HG03060 (cell line): ENCODE measurements at regions not wholly inside any gene's neighbourhood (a gene's known extent, or its start where the extent isn't known, plus 50 kb on each side); places are given as distances from the start of the nearest gene placed in this dataset.
"Not testable (repeated sequence)": the region's sequence is repeated elsewhere in the genome, so short reads cannot be mapped to it uniquely, and the experiment has no call there.

ENCODE experiments used
- ATAC-seq: cut with Tn5 transposase; IDR thresholded peaks from one replicate; pipeline ENCODE4 v1.9.1; 2021; ENCODE audit warnings: low read depth, moderate number of reproducible peaks; ENCODE audit not compliant: unreplicated experiment

DNA sequence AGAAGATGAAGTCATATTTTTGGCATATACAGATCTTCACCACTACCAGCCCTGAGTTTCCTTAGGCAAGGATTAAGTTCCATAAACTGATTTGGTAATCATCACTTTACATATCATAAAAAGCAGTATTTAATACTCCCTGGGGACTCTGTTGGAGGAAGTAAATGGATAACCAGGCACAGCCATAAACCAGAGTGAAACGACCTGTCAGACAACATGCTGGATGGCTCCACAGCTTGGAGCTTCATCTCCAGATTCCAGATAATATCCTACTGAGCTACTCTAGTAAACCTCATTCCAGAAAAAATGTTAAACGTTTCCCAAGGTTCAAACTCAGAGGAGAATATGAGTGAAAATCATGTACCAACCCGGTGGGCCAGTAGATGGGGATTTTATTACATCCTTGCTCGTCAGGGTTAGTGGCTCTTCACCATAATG lies 109.2 kb downstream of the BASP1 start:
- ATAC-seq, result no peak

DNA sequence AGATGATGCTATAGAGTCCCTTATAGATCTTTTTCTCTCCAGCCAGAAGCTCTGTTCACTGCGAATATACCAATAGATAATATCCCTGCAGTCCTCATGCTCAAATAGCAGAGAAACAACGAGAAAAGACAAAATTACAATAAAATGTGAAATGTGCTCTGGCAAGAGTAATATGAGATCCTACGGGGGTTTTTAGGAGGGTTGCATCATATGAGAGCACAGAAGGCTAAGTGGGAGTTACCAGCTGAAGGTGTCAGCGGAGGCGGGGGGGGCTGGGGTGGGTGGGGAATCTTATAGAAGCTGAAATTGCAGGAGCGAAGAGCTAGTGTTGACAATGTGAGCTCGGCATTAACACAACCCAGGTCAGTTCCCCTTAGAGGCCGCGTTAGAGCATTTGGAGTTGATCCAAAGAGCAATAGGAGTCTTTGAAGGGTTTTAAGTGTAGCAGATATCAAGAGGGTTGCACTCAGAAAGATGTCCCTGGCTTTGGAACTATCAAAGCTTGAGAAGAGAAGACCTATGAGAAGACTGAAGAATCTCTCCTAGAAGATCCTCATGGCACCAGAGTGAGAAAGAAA lies 109.7 kb downstream of the BASP1 start:
- ATAC-seq, result no peak

DNA sequence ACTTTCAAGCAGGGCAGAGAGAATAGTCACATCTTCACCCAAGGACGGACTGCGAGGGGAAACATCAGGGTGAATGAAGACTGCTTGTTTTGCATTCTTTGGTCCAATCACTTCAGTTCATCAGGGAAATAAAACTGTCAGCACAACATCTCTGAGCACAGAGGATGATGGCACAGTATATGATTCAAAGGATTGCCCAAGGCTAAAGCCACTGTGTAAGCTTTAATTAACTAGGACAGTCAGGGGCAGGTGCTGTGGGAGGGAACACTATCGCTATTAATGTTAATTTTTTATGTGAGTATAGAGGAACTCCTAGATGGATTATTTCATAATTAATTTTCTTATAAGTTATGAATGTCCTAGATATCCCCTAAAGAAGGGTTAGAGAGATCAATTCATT lies 112.1 kb downstream of the BASP1 start:
- no peak for ATAC-seq

DNA sequence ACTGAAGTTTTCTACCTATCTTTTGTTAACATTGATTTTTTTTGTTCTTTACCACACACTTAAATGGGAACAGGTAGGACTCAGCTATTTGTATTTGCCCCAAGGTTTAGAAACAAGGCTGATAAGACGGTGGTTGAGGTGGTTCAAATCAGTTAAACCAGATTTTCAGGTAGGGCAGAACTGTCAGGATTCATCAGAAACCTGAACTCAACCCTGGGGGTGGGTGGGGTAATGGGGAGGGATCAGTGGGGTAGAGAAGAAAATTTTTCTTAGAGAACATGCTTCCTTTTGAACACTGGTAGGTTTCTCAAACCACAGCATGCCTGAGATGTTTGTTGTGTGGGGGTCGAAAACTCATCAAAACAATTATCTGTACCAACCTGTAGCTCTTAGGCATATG lies 113.0 kb downstream of the BASP1 start:
- no peak for ATAC-seq

DNA sequence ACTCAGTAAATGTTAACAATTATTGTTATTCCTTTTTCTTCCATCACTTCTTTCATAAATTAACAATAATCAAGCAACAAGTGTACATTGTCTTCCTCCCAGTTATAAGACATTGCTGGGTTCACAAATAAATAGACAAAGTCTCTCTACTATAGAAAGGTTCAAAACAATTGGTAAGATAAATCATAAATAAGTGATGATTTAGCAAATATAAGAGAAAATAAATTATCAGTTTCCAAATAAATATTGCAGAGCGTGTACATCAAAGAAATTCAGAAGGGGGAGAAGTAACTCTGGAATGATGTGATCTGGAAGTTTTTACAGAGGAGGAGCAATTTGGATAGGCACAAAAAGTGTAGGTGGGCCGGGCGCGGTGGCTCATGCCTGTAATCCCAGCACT lies 114.2 kb downstream of the BASP1 start:
- ATAC-seq, result no peak

DNA sequence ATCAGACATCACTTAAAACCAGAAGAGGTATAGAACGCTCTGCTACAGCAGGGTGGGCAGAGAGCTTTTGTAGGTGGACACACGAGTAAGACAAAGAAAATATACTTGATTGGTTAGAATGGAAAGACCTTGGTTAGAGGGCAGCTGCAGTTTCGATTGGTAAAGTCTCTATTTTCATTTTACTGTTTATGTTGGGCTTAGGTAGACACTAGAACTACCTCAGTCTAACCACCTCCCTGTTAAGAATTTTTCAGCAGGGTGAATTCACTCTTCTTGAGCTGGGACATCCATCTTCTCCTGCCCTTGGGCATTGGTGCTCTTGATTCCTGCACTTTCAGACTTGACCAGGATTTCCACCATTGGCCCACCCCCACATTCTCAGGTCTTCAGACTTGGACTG lies 116.3 kb downstream of the BASP1 start:
- no peak for ATAC-seq

DNA sequence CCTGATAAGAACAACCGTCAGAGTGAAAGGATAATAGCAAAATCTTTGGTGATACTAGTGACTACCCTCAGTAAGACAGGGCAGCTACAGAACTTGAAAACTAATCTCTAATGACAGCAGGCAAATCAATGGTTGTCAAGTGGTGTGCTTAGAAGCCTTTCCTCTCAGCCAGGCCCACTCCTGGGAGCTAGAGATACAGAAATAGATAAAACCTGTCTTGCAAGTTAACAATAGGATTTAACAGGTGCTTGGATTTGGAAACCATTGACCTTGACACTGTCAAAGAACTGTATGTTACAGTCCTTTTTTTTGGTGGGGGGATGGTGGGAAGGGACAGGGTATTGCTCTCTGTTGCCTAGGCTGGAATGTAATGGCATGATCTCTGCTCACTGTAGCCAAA lies 118.6 kb downstream of the BASP1 start:
- ATAC-seq, result no peak

DNA sequence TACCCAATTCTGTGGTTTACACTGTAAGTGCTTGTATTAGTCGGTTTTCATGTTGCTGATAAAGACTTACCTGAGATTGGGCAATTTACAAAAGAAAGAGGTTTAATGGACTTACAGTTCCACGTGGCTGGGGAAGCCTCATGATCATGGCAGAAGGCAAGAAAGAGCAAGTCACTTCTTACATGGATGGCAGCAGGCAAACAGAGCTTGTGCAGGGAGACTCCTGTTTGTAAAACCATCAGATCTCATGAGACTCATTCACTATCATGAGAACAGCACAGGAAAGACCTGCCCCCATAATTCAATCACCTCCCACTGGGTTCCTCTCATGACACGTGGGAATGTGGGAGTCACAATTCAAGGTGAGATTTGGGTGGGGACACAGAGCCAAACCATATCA lies 119.3 kb downstream of the BASP1 start:
- ATAC-seq, result not testable (repeated sequence)

DNA sequence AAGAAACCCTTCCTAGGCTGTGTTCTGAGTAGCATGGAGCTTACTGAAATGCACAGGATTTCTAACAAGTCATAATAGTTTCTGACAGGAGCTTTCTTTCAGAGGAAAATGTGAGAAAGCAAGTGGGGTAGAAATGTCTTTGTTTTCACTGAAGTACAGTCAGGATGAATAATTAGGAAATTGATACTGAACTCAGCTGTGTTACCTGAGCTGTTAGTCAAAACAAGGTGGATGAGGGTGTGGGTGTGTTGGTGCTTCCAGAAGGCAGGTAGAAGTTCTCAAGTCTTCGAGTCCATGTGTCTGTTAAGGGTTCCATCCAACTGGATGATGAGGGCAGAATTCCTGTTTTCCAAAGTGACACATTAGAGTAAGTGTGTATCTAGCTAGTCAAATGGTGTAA lies 122.4 kb downstream of the BASP1 start:
- no peak for ATAC-seq

DNA sequence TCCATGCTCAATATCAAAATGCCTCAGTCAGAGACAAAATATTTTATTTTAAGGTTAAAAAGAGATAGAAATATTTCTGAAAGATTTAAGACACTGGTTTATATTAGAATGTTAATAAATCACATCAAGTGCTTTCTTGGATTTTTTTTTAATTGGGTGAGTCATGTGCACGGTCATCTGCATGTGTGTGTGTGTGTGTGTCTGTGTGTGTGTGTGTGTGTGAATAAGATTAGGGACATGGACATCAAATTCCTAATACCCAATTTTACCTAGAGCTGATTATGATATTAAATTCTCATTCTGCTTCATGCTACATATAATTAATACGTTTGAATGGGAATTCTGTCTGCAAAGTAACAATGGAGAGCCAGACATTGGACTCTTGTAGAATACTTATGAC lies 122.9 kb downstream of the BASP1 start:
- no peak for ATAC-seq

DNA sequence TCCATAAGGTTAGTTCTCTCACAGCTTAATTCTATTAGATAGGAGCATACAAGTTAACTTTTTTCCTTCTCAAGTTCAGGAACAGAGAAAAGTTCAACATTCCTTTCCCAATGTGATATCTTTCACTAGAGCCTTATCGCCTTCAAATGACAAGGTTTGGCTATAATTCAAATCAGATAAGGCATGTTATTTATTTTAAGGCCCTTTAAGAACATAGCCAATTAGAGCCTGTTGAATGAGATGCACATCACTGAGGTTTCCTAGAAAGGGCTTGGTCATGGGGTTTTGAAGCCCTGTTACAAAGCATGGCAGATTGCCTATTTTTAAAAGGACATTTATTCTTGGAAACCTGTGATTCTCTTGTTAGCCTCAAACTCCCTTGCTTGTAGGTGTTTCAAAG lies 123.4 kb downstream of the BASP1 start:
- ATAC-seq, result no peak

DNA sequence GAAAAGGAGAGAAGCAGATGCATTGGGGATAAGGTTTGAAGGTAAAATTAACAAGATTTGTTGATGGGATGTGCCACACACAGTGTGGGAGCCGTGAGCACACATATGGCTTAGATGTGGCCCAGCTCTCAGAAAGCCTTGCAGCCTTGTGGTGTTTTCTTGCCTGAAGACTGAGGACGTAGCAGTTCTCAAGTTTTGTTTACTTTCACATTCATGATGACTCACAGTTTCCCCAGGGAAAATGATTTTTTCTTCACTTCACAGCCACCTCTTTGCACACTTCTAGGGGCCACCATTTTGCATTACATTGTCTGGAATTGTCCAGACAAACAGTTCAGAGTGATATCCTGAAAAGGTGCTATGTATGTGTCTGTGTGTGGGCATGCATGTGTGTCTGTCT lies 126.2 kb downstream of the BASP1 start:
- ATAC-seq, result peak; percentile 85

DNA sequence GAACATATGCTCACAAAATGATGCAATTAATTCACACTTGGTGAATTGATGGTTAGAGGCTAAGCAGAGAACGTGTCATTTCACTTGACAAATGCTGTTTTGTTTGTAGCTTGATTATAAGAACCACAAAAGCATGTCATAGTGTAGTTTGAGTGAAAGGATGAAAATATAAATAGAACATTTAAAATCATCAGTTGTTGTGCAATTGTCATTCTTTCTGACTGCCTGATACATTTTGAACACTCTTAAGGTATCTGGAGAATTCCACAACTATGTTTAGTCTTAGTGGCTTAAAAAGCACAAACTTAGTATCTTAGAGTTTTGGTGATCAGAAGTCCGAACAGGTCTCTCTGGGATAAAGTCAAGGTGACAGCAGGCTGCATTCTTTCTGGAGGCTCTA lies 129.4 kb downstream of the BASP1 start:
- ATAC-seq, result no peak

DNA sequence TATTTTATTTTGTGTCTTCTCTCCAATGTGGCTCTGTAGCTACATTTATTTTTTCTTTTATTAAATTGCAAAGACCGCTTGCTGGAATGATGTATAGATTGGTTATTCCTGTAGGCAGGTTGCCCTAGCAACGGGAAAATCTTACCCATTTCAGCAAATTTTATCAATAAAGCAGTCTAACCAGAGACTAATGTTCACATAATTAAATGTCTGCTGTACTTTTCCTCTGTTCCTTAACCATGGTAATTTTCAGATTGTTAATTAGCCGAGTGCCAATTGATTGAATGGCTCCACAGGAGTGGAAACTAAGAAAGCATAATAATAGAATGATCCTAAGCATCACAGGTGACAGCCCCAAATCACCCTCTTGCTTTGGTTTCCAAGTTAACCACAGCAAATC lies 134.8 kb downstream of the BASP1 start:
- ATAC-seq, result no peak

DNA sequence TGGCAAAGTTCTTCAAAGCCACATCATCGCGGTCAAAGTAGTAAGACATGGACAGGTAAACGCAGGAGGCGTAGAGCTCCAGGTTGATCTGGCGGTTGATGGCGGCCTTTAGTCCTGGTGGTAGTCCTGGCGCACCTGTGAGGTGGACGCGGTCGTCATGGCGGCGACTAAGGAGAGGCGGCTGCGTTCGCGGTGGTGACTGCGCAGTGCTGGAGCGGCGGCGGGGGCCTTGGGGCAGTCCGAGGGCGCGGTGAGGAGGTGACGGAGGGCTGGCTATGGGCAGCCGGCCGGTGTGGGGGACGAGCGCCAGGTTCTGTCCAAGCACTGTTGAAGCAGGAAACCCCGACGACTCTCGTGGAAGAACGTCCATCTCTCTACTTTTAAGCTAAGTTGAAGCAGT lies 136.8 kb downstream of the BASP1 start:
- no peak for ATAC-seq

DNA sequence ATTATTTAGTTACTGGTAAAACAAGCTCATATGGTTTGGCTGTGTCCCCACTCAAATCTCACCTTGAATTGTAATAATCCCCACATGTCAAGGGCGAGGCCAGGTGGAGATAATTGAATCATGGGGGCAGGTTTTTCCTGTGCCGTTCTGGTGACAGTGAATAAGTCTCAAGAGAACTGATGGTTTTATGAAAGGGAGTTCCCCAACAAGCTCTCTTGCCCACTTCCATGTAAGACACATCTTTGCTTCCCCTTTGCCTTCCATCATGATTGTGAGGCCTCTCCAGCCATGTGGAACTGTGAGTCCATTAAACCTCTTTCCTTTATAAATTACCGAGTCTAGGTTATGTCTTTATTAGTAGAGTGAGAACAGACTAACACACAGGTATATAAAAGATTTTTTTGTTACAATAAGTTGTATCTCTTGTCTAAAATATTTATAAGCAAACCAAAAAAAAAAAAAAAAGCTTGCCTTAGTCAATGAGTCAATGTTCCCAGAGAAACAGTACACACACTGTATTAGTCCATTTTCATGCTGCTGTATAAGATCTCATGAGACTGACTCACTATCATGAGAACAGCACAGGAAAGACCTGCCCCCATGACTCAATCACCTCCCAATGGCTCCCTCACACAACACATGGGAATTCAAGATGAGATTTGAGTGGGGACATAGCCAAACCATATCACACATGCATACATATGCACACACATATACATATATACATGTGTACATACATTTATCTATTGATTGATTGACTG lies 138.3 kb downstream of the BASP1 start:
- ATAC-seq, result no peak

DNA sequence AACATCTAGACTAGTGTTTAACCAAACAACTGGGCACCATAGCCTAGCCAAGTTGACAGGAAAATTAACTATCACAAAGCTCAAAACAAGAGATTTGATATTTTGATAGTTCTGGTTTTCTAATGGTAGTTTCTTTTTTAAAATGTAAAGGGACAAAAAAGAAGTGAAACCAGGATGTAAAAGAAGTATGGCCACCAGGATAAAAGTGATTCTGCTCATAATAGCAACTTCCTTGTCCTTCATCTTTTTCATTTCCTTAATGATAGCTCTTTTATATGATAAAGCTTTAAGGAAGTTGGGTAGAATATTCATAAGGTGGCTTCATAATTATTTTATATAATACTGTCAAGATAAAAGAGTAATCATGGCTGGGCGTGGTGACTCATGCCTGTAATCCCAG lies 139.1 kb downstream of the BASP1 start:
- no peak for ATAC-seq

DNA sequence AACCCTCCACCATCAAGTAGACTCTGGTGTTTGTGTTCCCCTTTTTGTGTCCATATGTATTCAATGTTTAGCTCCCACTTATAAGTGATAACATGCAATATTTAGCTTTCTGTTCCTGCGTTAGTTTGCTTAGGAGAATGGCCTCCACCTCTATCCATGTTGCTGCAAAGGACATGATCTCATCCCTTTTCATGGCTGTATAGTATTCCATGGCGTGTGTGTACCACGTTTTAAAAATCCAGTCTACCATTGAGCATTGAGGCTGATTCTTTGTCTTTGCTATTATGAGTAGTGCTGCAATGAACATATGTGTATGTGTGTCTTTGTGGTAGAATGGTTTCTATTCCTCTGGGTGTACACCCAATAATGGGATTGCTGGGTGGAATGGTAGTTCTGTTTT lies 140.1 kb downstream of the BASP1 start:
- no peak for ATAC-seq

DNA sequence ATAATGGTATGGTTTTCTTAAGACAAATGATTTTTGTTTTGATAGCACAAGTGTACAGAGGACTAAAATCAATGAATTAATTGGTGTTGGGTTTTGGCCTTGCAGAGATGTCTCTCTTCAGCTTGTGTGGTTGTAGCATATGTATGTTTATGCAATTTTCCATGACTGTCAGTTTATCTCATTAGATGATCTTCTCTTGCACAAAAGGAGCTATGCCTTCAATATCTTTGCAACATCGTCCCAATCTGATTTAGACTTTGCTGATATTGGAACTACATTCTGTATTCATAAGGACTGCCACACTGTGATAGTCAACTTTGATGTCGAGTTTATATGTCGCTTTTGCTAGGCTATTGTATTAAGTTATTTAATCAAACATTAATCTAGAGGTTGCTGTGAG lies 140.0 kb upstream of the TAF11L2 start:
- no peak for ATAC-seq

DNA sequence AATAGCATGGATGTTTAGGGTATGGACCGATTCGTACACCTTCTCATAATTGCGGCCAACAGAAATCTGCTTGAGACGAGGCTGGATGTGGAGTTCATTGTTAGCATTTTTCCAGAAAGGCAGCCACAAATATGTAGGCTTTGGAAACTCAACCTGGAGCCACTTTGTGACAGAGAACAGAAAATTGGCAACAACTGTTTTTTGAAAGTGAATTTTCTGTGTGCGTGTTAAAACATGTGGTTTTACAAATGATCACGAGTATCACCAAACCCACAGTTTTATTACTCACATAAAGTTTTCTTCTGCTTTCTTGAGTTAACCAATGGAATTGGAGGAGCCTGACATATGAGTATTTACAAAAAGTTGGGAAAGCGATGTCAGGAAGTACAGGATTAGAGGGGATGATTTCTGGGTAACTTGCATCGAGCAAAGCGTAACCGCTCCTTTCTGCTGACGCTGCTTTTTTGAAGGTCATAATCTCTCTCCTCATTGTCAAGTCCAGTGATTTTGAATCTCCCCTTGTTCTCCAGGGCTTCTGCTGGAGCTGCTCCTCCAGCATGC lies 138.5 kb upstream of the TAF11L2 start:
- ATAC-seq, result no peak

DNA sequence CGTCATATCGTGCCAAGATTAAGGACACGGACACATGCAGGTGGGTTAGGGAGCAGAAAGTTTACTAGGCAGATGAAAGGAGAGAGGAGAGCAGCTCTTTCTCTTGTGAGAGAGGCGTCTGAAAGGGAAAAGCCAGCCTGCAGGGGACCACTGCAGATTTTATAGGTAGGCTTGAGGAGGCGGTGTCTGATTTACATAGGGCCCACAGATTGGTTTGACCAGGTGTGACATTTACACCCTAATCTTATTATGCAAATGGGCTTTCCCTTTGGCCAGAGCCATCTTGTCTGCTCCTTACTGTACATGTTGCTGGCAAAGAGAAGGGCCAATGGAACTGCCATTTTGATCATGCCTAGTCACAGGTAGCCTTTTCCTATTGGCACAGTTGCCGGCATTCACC lies 137.2 kb upstream of the TAF11L2 start:
- ATAC-seq, result no peak

DNA sequence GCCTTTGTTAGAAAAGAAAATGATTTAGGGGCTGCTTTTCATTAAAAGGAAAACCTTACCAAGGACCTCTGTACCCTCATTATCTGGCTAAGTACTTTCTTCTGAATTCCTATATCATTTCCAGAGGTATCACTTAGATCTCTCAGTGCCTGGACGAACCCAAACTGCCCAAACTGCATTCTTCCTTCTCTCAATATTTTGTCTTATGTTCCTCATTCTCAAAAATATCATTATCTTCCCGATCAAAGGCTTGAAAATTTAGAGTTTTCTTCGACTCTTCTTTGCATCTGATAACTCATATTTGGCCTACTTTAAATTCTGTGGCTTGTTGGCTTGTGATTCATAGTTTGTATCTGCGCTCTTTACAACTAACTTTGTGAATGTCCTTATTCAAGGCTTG lies 136.7 kb upstream of the TAF11L2 start:
- ATAC-seq, result no peak
